CD8-positive, alpha-beta memory T cell (primary cell): ENCODE measurements at regions not wholly inside any gene's neighbourhood (a gene's known extent, or its start where the extent isn't known, plus 50 kb on each side); places are given as distances from the start of the nearest gene placed in this dataset.

Source experiments
- CTCF ChIA-PET: fragments of 350-600 bp; sonication (Branson Sonifier 250); formaldehyde crosslinking; loops from one replicate; lab custom pipeline; 2021; ENCODE audit warnings: antibody characterized with exemption; lab: Charles Lee
- POLR2A ChIA-PET: fragments of 350-600 bp; sonication (Branson Sonifier 250); formaldehyde crosslinking; loops from one replicate; lab custom pipeline; 2021; ENCODE audit warnings: antibody characterized with exemption; lab: Charles Lee
- DNase-seq, 5 donors: peaks; one replicate each; pipeline versions ENCODE4 v3.0.0 to v3.0.0-alpha.2; 2020 to 2022; ENCODE audit warnings: mixed read lengths in 1 of 5
- H3K27ac ChIP-seq: one replicate; pipeline ENCODE4 v1.7.0; 2013; ENCODE audit warnings: low read depth, mild to moderate bottlenecking, low read length, moderate library complexity
- H3K27me3 ChIP-seq: 2 replicates; pipeline ENCODE4 v1.7.0; 2013; ENCODE audit warnings: low read length, mild to moderate bottlenecking; ENCODE audit not compliant: insufficient read depth, poor library complexity, severe bottlenecking
- H3K36me3 ChIP-seq: 2 replicates; pipeline ENCODE4 v1.7.0; 2013; ENCODE audit warnings: mild to moderate bottlenecking, low read length, moderate library complexity; ENCODE audit not compliant: insufficient read depth
- H3K4me1 ChIP-seq: 2 replicates; pipeline ENCODE4 v1.7.0; 2013; ENCODE audit warnings: mild to moderate bottlenecking, low read length, moderate library complexity; ENCODE audit not compliant: insufficient read depth
- H3K4me3 ChIP-seq: 2 replicates; pipeline ENCODE4 v1.7.0; 2013; ENCODE audit warnings: mild to moderate bottlenecking, low read length
- H3K9me3 ChIP-seq: 2 replicates; pipeline ENCODE4 v1.7.0; 2013; ENCODE audit warnings: mild to moderate bottlenecking, low read length
- H3K27ac Mint-ChIP-seq, 8 donors: one replicate each; pipeline ENCODE4 v1.8.0; 2020 to 2021; ENCODE audit warnings: mixed read lengths in 8 of 8, mild to moderate bottlenecking in 6 of 8, inconsistent platforms in 3 of 8, moderate library complexity in 3 of 8
- H3K27me3 Mint-ChIP-seq, 2 donors: one replicate each; pipeline ENCODE4 v1.8.0; 2020 to 2021; ENCODE audit warnings: mixed read lengths in 2 of 2, mild to moderate bottlenecking in 1 of 2, moderate library complexity in 1 of 2
- H3K36me3 Mint-ChIP-seq, 3 donors: one replicate each; pipeline ENCODE4 v1.8.0; 2020 to 2021; ENCODE audit warnings: mixed read lengths in 3 of 3, inconsistent platforms in 1 of 3, mild to moderate bottlenecking in 1 of 3
- H3K4me1 Mint-ChIP-seq, 3 donors: one replicate each; pipeline ENCODE4 v1.8.0; 2020 to 2021; ENCODE audit warnings: mixed read lengths in 3 of 3, inconsistent platforms in 1 of 3, mild to moderate bottlenecking in 1 of 3
- H3K4me3 Mint-ChIP-seq, 7 donors: one replicate each; pipeline ENCODE4 v1.8.0; 2020 to 2021; ENCODE audit warnings: mixed read lengths in 7 of 7, mild to moderate bottlenecking in 6 of 7, moderate library complexity in 4 of 7, inconsistent platforms in 2 of 7
- H3K9me3 Mint-ChIP-seq, 5 donors: one replicate each; pipeline ENCODE4 v1.8.0; 2020 to 2022; ENCODE audit warnings: mixed read lengths in 5 of 5, mild to moderate bottlenecking in 3 of 5, moderate library complexity in 2 of 5, inconsistent platforms in 1 of 5

- H3K27me3 ChIP-seq, result no peaks in the 10 kb centered on the region
- H3K36me3 Mint-ChIP-seq, result no peaks in the 10 kb centered on the region
- peaks cover 0 to 7% (median 2%) of the 10 kb centered on the region in 5 donors for H3K9me3 Mint-ChIP-seq
- POLR2A ChIA-PET, result no interaction called here
- H3K27ac ChIP-seq, result no peak overlapping the region
- H3K36me3 ChIP-seq, result no peaks in the 10 kb centered on the region
- H3K4me3 ChIP-seq, result no peak overlapping the region
- CTCF ChIA-PET, result no interaction called here
- H3K4me1 ChIP-seq, result no peaks in the 10 kb centered on the region
- H3K9me3 ChIP-seq, result no peaks in the 10 kb centered on the region
- H3K27ac Mint-ChIP-seq, result no peak overlapping the region
- peaks cover 0 to 1% of the 10 kb centered on the region in 2 donors for H3K27me3 Mint-ChIP-seq
- no peak for DNase-seq
- H3K4me3 Mint-ChIP-seq, result no peak overlapping the region
- H3K4me1 Mint-ChIP-seq, result peaks cover 0 to 5% (median 1%) of the 10 kb centered on the region in 3 donors
These were observed 326.0 kb upstream of the SPRY2 start for GRCh38 chr13:80666782-80667552.

GRCh38 chr13:80665792-80666333 lies 324.9 kb upstream of the SPRY2 start:
- H3K4me3 Mint-ChIP-seq, result no peak overlapping the region
- H3K27ac ChIP-seq, result no peak overlapping the region
- POLR2A ChIA-PET, result no interaction called here
- H3K4me3 ChIP-seq, result no peak overlapping the region
- no peak for DNase-seq
- no peaks in the 10 kb centered on the region for H3K27me3 ChIP-seq
- H3K27ac Mint-ChIP-seq, result no peak overlapping the region
- peaks cover 0 to 1% of the 10 kb centered on the region in 2 donors for H3K27me3 Mint-ChIP-seq
- H3K4me1 ChIP-seq, result no peaks in the 10 kb centered on the region
- H3K36me3 Mint-ChIP-seq, result no peaks in the 10 kb centered on the region
- no peaks in the 10 kb centered on the region for H3K9me3 ChIP-seq
- CTCF ChIA-PET, result no interaction called here
- no peaks in the 10 kb centered on the region for H3K36me3 ChIP-seq
- peaks cover 0 to 7% (median 2%) of the 10 kb centered on the region in 5 donors for H3K9me3 Mint-ChIP-seq
- peaks cover 0 to 5% (median 1%) of the 10 kb centered on the region in 3 donors for H3K4me1 Mint-ChIP-seq

- Histone ChIP-seq H3K27ac (no peak overlapping the region), H3K27me3 (no peaks in the 10 kb centered on the region), H3K9me3 (no peaks in the 10 kb centered on the region), H3K36me3 (no peaks in the 10 kb centered on the region), H3K4me3 (no peak overlapping the region), H3K4me1 (no peaks in the 10 kb centered on the region)
- H3K9me3 Mint-ChIP-seq, result peaks cover 0 to 7% (median 2%) of the 10 kb centered on the region in 5 donors
- H3K27me3 Mint-ChIP-seq, result peaks cover 0 to 1% of the 10 kb centered on the region in 2 donors
- no peaks in the 10 kb centered on the region for H3K36me3 Mint-ChIP-seq
- no peak for DNase-seq
- ChIA-PET CTCF (no interaction called here), POLR2A (no interaction called here)
- peaks cover 0 to 5% (median 1%) of the 10 kb centered on the region in 3 donors for H3K4me1 Mint-ChIP-seq
- no peak overlapping the region for H3K4me3 Mint-ChIP-seq
- no peak overlapping the region for H3K27ac Mint-ChIP-seq
These were observed 324.0 kb upstream of the SPRY2 start for GRCh38 chr13:80664950-80665349.

DNA sequence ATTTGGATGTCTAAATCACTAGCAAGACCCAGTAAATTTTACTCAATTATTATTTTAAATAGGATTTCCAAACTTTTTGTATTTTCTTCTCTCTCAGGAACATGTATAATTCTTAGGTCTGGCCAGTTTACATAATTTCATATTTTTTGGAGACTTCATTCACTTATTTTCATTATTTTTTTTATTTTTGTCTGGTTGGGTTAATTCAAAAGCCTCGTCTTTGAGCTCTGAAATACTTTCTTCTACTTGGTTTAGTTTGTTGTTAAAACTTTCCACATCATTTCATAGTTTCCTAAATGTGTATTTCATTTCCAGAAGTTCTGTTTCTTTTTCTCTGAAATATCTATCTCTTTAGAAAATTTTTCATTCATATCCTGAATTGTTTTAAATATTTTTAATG lies 322.9 kb upstream of the SPRY2 start:
- Mint-ChIP-seq H3K4me3 (no peak overlapping the region), H3K36me3 (no peaks in the 10 kb centered on the region), H3K27ac (no peak overlapping the region), H3K4me1 (peaks cover 0 to 5% (median 1%) of the 10 kb centered on the region in 3 donors), H3K27me3 (peaks cover 0 to 1% of the 10 kb centered on the region in 2 donors), H3K9me3 (peaks cover 0 to 10% (median 0%) of the 10 kb centered on the region in 5 donors)
- H3K4me3 ChIP-seq, result no peak overlapping the region
- no peaks in the 10 kb centered on the region for H3K27me3 ChIP-seq
- DNase-seq, result no peak
- ChIA-PET POLR2A (no interaction called here), CTCF (no interaction called here)
- H3K4me1 ChIP-seq, result no peaks in the 10 kb centered on the region
- H3K27ac ChIP-seq, result no peak overlapping the region
- H3K9me3 ChIP-seq, result no peaks in the 10 kb centered on the region
- no peaks in the 10 kb centered on the region for H3K36me3 ChIP-seq

DNA sequence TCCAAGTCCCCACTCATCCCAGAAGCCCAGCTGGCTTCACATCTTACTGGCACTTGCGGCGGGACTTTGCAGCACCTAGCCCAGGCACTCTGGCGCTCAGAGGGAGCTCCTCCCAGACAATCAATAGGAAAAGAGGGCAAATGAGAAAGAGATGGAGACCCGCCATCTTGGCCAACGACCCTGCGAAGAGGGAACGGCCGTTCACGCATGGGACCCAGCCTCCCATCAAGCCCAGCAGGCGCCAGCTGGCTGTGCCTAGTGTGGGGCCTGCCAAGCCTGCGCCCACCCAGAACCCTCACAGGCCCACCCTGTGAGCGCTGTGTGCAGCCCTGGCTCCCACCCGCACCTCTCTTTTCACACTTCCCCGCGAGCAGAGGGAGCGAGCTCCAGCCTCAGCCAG lies 317.8 kb upstream of the SPRY2 start:
- Histone ChIP-seq H3K4me3 (no peak overlapping the region), H3K4me1 (no peaks in the 10 kb centered on the region), H3K9me3 (no peaks in the 10 kb centered on the region), H3K27ac (no peak overlapping the region), H3K27me3 (no peaks in the 10 kb centered on the region), H3K36me3 (no peaks in the 10 kb centered on the region)
- peaks cover 0 to 1% of the 10 kb centered on the region in 2 donors for H3K27me3 Mint-ChIP-seq
- H3K9me3 Mint-ChIP-seq, result peaks cover 0 to 8% (median 5%) of the 10 kb centered on the region in 5 donors
- peaks cover 0 to 5% (median 5%) of the 10 kb centered on the region in 3 donors for H3K36me3 Mint-ChIP-seq
- POLR2A ChIA-PET, result no interaction called here
- H3K4me1 Mint-ChIP-seq, result no peaks in the 10 kb centered on the region
- no peak overlapping the region for H3K4me3 Mint-ChIP-seq
- no peak for DNase-seq
- CTCF ChIA-PET, result no interaction called here
- no peak overlapping the region for H3K27ac Mint-ChIP-seq

- Mint-ChIP-seq H3K9me3 (peaks cover 0 to 8% (median 4%) of the 10 kb centered on the region in 5 donors), H3K4me1 (no peaks in the 10 kb centered on the region), H3K27me3 (peaks cover 1 to 3% of the 10 kb centered on the region in 2 donors), H3K4me3 (no peak overlapping the region), H3K27ac (no peak overlapping the region), H3K36me3 (peaks cover 0 to 6% (median 5%) of the 10 kb centered on the region in 3 donors)
- Histone ChIP-seq H3K36me3 (no peaks in the 10 kb centered on the region), H3K27ac (no peak overlapping the region), H3K4me1 (no peaks in the 10 kb centered on the region), H3K27me3 (no peaks in the 10 kb centered on the region), H3K9me3 (no peaks in the 10 kb centered on the region), H3K4me3 (no peak overlapping the region)
- DNase-seq, result no peak
- POLR2A ChIA-PET, result no interaction called here
- CTCF ChIA-PET, result no interaction called here
These were observed 315.6 kb upstream of the SPRY2 start for GRCh38 chr13:80656512-80656904.

- Mint-ChIP-seq H3K9me3 (peaks cover 0 to 8% (median 4%) of the 10 kb centered on the region in 5 donors), H3K4me1 (no peaks in the 10 kb centered on the region), H3K27me3 (peaks cover 1 to 3% of the 10 kb centered on the region in 2 donors), H3K27ac (no peak overlapping the region), H3K36me3 (peaks cover 0 to 6% (median 5%) of the 10 kb centered on the region in 3 donors), H3K4me3 (no peak overlapping the region)
- Histone ChIP-seq H3K27ac (no peak overlapping the region), H3K4me3 (no peak overlapping the region), H3K36me3 (no peaks in the 10 kb centered on the region), H3K4me1 (no peaks in the 10 kb centered on the region), H3K27me3 (no peaks in the 10 kb centered on the region), H3K9me3 (no peaks in the 10 kb centered on the region)
- CTCF ChIA-PET, result no interaction called here
- DNase-seq, result no peak
- POLR2A ChIA-PET, result no interaction called here
These were observed 315.0 kb upstream of the SPRY2 start for GRCh38 chr13:80655778-80656511.
